HCT116 (cell line): ENCODE measurements at regions not wholly inside any gene's neighbourhood (a gene's known extent, or its start where the extent isn't known, plus 50 kb on each side); places are given as distances from the start of the nearest gene placed in this dataset.

Experiments used
- ATAC-seq: fragments of 200-7000 bp; cut with Tn5 transposase; 2 replicates; pipeline ENCODE4 v1.9.1; 2020; ENCODE audit warnings: mild to moderate bottlenecking, moderate library complexity
- BruUV-seq: library from RNA; stranded (reverse); fragments of 400-500 nt; replicated peaks from 2 replicates; lab custom pipeline; 2021; lab: Mats Ljungman, UMichigan
- CTCF ChIA-PET: fragments of 300-600 bp; sonication (Branson Sonifier 250); formaldehyde crosslinking; loops from one replicate; lab custom pipeline; 2021; ENCODE audit warnings: antibody characterized with exemption; lab: Charles Lee
- POLR2A ChIA-PET: fragments of 300-600, 350-600 bp; sonication (Branson Sonifier 250); formaldehyde crosslinking; loops from one replicate; lab custom pipeline; 2021; ENCODE audit warnings: antibody characterized with exemption; lab: Charles Lee
- RAD21 ChIA-PET, 2 experiments: fragments of 300-600 bp; sonication (Branson Sonifier 250); formaldehyde crosslinking; loops; one replicate each; lab custom pipeline; 2023; ENCODE audit warnings: low total read pairs in 2 of 2; ENCODE audit not compliant: uncharacterized antibody in 2 of 2, unreplicated experiment in 2 of 2, low non-redundant PET in 1 of 2; lab: Charles Lee
- DNase-seq: peaks from one replicate; pipeline ENCODE4 v3.0.0-alpha.2; 2010; ENCODE audit warnings: low read depth, low spot score
- H2AFZ ChIP-seq: fragments of 200-600 bp; shearing (Covaris generic), sonication (generic); 2 replicates; pipeline ENCODE4 v1.6.1; 2017; ENCODE audit warnings: low read depth, mixed run types, mixed read lengths, antibody characterized with exemption, low read length; ENCODE audit not compliant: poor library complexity, severe bottlenecking
- H3K27ac ChIP-seq: 2 replicates; pipeline ENCODE4 v1.5.1; 2012; ENCODE audit warnings: low read depth, low read length
- H3K27me3 ChIP-seq: fragments of 200-600 bp; sonication (generic); 2 replicates; pipeline ENCODE4 v1.6.1; 2016; ENCODE audit warnings: mixed run types, low read length, mixed read lengths; ENCODE audit not compliant: insufficient read depth
- H3K36me3 ChIP-seq, 2 experiments: fragments of 200-500 bp in 1 of 2; fragments of 200-600 bp in 1 of 2; sonication (Bioruptor generic) in 1 of 2; sonication (generic) in 1 of 2; 2 replicates each; pipeline versions ENCODE4 v1.5.1 to v1.6.1; 2014 to 2016; ENCODE audit warnings: low read length in 2 of 2, inconsistent platforms in 1 of 2, mixed read lengths in 1 of 2, mixed run types in 1 of 2; ENCODE audit not compliant: insufficient read depth in 2 of 2, control insufficient read depth in 1 of 2
- H3K4me1 ChIP-seq, 2 experiments: fragments of 200-600 bp in 1 of 2; sonication (generic) in 1 of 2; 2 replicates each; pipeline versions ENCODE4 v1.5.1 to v1.6.1; 2012 to 2017; ENCODE audit warnings: low read length in 2 of 2, inconsistent platforms in 1 of 2, mild to moderate bottlenecking in 1 of 2, mixed read lengths in 1 of 2, mixed run types in 1 of 2, moderate library complexity in 1 of 2; ENCODE audit not compliant: insufficient read depth in 2 of 2, control insufficient read depth in 1 of 2
- H3K4me2 ChIP-seq: fragments of 200-600 bp; sonication (generic); 2 replicates; pipeline ENCODE4 v1.6.1; 2017; ENCODE audit warnings: mixed run types, low read length, mixed read lengths
- H3K4me3 ChIP-seq, 2 experiments: fragments of 200-600 bp in 1 of 2; sonication (generic) in 1 of 2; replicated peaks in 1 of 2; 2 replicates each; pipeline ENCODE4 v1.5.1; 2011 to 2016; ENCODE audit warnings: low read length in 2 of 2, control low read depth in 1 of 2, low read depth in 1 of 2, mild to moderate bottlenecking in 1 of 2, mixed read lengths in 1 of 2, mixed run types in 1 of 2
- H3K79me2 ChIP-seq: fragments of 200-600 bp; sonication (generic); 2 replicates; pipeline ENCODE4 v1.6.1; 2017; ENCODE audit warnings: mild to moderate bottlenecking, mixed run types, low read length, moderate library complexity, mixed read lengths; ENCODE audit not compliant: insufficient read depth
- H3K9ac ChIP-seq: fragments of 200-600 bp; sonication (generic); 2 replicates; pipeline ENCODE4 v1.6.1; 2016; ENCODE audit warnings: low read length, mixed read lengths
- H3K9me2 ChIP-seq: fragments of 200-600 bp; sonication (generic), shearing (Covaris generic); 2 replicates; pipeline ENCODE4 v1.6.1; 2017; ENCODE audit warnings: mixed run types, mild to moderate bottlenecking, moderate library complexity; ENCODE audit not compliant: insufficient read depth
- H3K9me3 ChIP-seq, 2 experiments: fragments of 200-500 bp in 1 of 2; fragments of 200-600 bp in 1 of 2; sonication (Bioruptor generic) in 1 of 2; sonication (generic) in 1 of 2; 2 replicates each; pipeline ENCODE4 v1.6.1; 2014 to 2017; ENCODE audit warnings: low read length in 2 of 2, mixed read lengths in 2 of 2, inconsistent platforms in 1 of 2, low read depth in 1 of 2, mild to moderate bottlenecking in 1 of 2, mixed run types in 1 of 2, moderate library complexity in 1 of 2; ENCODE audit not compliant: control insufficient read depth in 1 of 2, insufficient read depth in 1 of 2
- H4K20me1 ChIP-seq: fragments of 200-600 bp; sonication (generic), shearing (Covaris generic); 2 replicates; pipeline ENCODE4 v1.6.1; 2017; ENCODE audit warnings: mixed run types, mild to moderate bottlenecking, moderate library complexity; ENCODE audit not compliant: insufficient read depth
- CEBPB ChIP-seq: IDR thresholded peaks from 2 replicates; pipeline ENCODE4 v1.6.1; 2012; ENCODE audit warnings: low read depth
- FOSL1 ChIP-seq: IDR thresholded peaks from 2 replicates; pipeline ENCODE4 v1.6.1; 2012; ENCODE audit warnings: low read depth
- POLR2A ChIP-seq: IDR thresholded peaks from 2 replicates; pipeline ENCODE4 v1.7.0; 2011; ENCODE audit warnings: borderline replicate concordance; ENCODE audit not compliant: insufficient read depth, insufficient read length; ENCODE audit errors: extremely low read depth
- POLR2AphosphoS5 ChIP-seq: IDR thresholded peaks from 2 replicates; pipeline ENCODE4 v1.6.1; 2011; ENCODE audit warnings: mild to moderate bottlenecking, low read depth, low read length, moderate library complexity
- RAD21 ChIP-seq: IDR thresholded peaks from 2 replicates; pipeline ENCODE4 v1.6.1; 2012; ENCODE audit warnings: low read depth, mild to moderate bottlenecking
- SIN3A ChIP-seq: IDR thresholded peaks from 2 replicates; pipeline ENCODE4 v1.6.1; 2012; ENCODE audit warnings: low read depth
- YY1 ChIP-seq: IDR thresholded peaks from 2 replicates; pipeline ENCODE4 v1.6.1; 2011; ENCODE audit warnings: low read length, low read depth, moderate library complexity, mild to moderate bottlenecking; ENCODE audit not compliant: insufficient replicate concordance; ENCODE audit errors: extremely low read depth
- ZFX ChIP-seq: fragments of 450-650 bp; IDR thresholded peaks from 2 replicates; pipeline ENCODE4 v1.6.1; 2017
- ZNF274 ChIP-seq: fragments of 200-500 bp; sonication (Bioruptor generic); IDR thresholded peaks from 2 replicates; pipeline ENCODE4 v1.6.1; 2014; ENCODE audit warnings: mild to moderate bottlenecking, low read depth, low read length, inconsistent platforms
- intact Hi-C: fragments of 100-400 bp; cut with micrococcal nuclease; formaldehyde crosslinking; loops from 2 replicates; pipeline ENCODE4 v1.10.0; 2022
- TF ChIP-seq, protein P1 (sequence below): IDR thresholded peaks from 2 replicates; pipeline ENCODE4 v1.6.1; 2012
- TF ChIP-seq, protein P2 (sequence below): IDR thresholded peaks from 2 replicates; pipeline ENCODE4 v1.6.1; 2012
- TF ChIP-seq, protein P3 (sequence below): IDR thresholded peaks from 2 replicates; pipeline ENCODE4 v1.6.1; 2011; ENCODE audit warnings: mild to moderate bottlenecking, low read length, moderate library complexity; ENCODE audit not compliant: insufficient replicate concordance; ENCODE audit errors: extremely low read depth
- TF ChIP-seq, protein P4 (sequence below): IDR thresholded peaks from 2 replicates; pipeline ENCODE4 v1.6.1; 2012; ENCODE audit warnings: low read depth

DNA sequence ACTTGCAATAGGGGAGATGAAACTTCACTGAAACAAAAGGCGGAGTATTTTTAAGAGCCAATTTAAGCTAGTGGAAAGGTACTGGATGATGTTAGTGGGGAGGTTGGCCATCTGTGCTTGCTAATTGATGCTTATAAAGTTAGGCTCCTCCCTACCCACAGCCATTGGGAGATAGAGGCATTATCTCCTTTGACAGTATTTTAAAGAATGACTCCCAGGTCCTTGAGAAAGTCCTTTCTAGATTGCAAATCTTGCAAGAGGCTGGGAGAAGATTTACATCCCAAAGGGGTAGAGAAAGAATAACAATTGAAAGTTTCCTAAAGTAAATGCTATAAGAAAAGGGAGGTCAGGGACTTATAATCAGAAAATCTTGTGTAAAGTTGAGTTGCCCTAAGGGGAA, 282.6 kb downstream of the BRINP1 start (continued):
- TF ChIP-seq POLR2AphosphoS5 = no peak

DNA sequence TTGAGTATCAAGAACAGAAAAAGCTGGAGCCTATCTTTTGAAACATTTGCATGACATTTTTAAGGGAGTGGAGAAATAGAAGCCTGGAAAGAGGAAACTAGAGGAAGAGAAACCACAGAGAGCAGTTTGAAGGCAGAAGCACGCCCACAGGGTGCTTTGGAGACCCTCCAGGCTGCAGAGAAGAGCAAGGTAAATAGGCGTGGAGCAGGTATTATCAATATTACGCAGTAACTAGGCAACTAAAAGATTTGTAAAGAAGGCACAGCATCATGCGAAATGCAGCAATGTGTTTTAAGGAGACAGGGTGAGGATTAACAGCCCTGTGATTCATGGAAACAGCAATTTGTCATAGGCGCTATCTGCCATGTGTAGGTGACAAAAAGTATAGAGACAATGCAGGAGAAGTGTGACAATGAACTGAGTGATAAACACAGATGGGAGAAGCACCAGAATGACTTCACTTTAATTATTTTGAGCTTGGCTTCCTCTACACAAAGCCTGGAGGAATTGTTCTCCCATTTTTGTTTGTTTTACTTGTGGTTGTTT, 281.2 kb downstream of the BRINP1 start:
- no peak for DNase-seq
- H3K79me2 ChIP-seq = no peaks in the 10 kb centered on the region
- TF ChIP-seq SIN3A (no peak), RAD21 (no peak), ZNF274 (no peak), POLR2A (no peak), CEBPB (no peak)
- TF ChIP-seq, protein P1, sequence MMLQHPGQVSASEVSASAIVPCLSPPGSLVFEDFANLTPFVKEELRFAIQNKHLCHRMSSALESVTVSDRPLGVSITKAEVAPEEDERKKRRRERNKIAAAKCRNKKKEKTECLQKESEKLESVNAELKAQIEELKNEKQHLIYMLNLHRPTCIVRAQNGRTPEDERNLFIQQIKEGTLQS = no peak
- TF ChIP-seq, all 23 proteins: peak for 0
- Histone ChIP-seq H3K9me3 (peaks cover 0 to 11% of the 10 kb centered on the region in 2 experiments; a peak in 2 of 4 replicates), H3K4me1 (no peaks in the 10 kb centered on the region), H2AFZ (no peak overlapping the region), H3K9ac (no peak overlapping the region), H3K4me2 (no peak overlapping the region), H3K9me2 (no peaks in the 10 kb centered on the region), H3K27me3 (no peaks in the 10 kb centered on the region), H3K4me3 (no peak overlapping the region), H3K27ac (no peak overlapping the region), H3K36me3 (no peaks in the 10 kb centered on the region), H4K20me1 (no peaks in the 10 kb centered on the region)
- ChIA-PET CTCF (no interaction called here), POLR2A (no interaction called here), RAD21 (no interaction called here)
- ATAC-seq = no peak
- BruUV-seq = no TSS peak
- intact Hi-C loops = no loop called here

DNA sequence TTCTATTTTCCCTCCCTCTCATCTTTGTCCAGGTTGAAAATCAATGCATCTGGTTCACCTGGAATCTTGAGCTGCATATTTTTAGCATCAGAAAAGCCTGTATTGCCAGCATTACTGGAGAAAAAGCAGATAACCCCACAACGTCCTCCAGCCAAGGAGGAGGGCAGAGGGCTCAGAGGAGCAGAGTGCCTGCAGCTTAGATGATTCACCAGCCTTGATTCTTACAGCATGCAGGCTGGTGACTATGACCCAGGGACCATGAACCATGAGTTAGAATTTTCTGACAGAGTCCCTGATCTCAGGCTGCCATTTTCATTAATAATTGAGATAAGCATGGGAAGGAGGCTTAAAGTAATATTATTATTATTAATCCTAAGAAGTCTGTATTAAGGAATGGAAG, 278.2 kb downstream of the BRINP1 start:
- H3K79me2 ChIP-seq = no peaks in the 10 kb centered on the region
- H2AFZ ChIP-seq = no peak overlapping the region
- ChIA-PET RAD21 (no interaction called here), POLR2A (no interaction called here), CTCF (no interaction called here)
- H3K36me3 ChIP-seq = no peaks in the 10 kb centered on the region
- BruUV-seq = no TSS peak
- H3K9ac ChIP-seq = no peak overlapping the region
- no peak overlapping the region for H3K4me3 ChIP-seq
- H3K9me3 ChIP-seq = peaks cover 5 to 17% of the 10 kb centered on the region in 2 experiments; a peak in 2 of 4 replicates
- no peak overlapping the region for H3K27ac ChIP-seq
- ATAC-seq (no peak), DNase-seq (no peak)
- intact Hi-C loops = no loop called here
- H3K27me3 ChIP-seq = no peaks in the 10 kb centered on the region
- no peaks in the 10 kb centered on the region for H3K9me2 ChIP-seq
- H4K20me1 ChIP-seq = no peaks in the 10 kb centered on the region
- H3K4me1 ChIP-seq = no peaks in the 10 kb centered on the region
- no peak overlapping the region for H3K4me2 ChIP-seq
- no peak for TF ChIP-seq RAD21
- TF ChIP-seq, protein P2, sequence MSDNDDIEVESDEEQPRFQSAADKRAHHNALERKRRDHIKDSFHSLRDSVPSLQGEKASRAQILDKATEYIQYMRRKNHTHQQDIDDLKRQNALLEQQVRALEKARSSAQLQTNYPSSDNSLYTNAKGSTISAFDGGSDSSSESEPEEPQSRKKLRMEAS = no peak
- TF ChIP-seq, protein P3, sequence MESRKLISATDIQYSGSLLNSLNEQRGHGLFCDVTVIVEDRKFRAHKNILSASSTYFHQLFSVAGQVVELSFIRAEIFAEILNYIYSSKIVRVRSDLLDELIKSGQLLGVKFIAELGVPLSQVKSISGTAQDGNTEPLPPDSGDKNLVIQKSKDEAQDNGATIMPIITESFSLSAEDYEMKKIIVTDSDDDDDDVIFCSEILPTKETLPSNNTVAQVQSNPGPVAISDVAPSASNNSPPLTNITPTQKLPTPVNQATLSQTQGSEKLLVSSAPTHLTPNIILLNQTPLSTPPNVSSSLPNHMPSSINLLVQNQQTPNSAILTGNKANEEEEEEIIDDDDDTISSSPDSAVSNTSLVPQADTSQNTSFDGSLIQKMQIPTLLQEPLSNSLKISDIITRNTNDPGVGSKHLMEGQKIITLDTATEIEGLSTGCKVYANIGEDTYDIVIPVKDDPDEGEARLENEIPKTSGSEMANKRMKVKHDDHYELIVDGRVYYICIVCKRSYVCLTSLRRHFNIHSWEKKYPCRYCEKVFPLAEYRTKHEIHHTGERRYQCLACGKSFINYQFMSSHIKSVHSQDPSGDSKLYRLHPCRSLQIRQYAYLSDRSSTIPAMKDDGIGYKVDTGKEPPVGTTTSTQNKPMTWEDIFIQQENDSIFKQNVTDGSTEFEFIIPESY = no peak
- TF ChIP-seq POLR2AphosphoS5 = no peak
- TF ChIP-seq, protein P4, sequence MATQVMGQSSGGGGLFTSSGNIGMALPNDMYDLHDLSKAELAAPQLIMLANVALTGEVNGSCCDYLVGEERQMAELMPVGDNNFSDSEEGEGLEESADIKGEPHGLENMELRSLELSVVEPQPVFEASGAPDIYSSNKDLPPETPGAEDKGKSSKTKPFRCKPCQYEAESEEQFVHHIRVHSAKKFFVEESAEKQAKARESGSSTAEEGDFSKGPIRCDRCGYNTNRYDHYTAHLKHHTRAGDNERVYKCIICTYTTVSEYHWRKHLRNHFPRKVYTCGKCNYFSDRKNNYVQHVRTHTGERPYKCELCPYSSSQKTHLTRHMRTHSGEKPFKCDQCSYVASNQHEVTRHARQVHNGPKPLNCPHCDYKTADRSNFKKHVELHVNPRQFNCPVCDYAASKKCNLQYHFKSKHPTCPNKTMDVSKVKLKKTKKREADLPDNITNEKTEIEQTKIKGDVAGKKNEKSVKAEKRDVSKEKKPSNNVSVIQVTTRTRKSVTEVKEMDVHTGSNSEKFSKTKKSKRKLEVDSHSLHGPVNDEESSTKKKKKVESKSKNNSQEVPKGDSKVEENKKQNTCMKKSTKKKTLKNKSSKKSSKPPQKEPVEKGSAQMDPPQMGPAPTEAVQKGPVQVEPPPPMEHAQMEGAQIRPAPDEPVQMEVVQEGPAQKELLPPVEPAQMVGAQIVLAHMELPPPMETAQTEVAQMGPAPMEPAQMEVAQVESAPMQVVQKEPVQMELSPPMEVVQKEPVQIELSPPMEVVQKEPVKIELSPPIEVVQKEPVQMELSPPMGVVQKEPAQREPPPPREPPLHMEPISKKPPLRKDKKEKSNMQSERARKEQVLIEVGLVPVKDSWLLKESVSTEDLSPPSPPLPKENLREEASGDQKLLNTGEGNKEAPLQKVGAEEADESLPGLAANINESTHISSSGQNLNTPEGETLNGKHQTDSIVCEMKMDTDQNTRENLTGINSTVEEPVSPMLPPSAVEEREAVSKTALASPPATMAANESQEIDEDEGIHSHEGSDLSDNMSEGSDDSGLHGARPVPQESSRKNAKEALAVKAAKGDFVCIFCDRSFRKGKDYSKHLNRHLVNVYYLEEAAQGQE = no peak
- no peak for TF ChIP-seq SIN3A
- TF ChIP-seq YY1 = no peak
- no peak for TF ChIP-seq ZFX
- TF ChIP-seq FOSL1 = no peak
